ENCODE measurements at regions not wholly inside any gene's neighbourhood (a gene's known extent, or its start where the extent isn't known, plus 50 kb on each side); places are given as distances from the start of the nearest gene placed in this dataset.

DNA sequence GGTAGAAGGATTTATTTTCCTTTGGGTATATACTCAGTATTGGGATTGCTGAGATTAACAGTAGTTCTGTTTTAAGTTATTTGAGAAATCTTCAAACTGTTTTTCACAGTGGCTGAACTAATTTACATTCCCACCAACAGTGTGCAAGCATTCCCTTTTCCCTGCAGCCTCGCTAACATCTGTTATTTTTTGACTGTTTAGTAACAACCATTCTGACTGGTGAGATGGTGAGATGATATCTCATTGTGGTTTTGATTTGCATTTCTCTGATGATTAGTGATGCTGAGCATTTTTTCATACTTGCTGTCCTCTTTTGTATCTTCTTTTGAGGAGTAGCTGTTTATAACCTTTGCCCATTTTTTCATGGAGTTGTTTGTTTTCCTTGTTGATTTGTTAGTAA, 457.8 kb downstream of the TRAM1L1 start:
- TF ChIP-seq TAF1 (IDR thresholded peaks at IDR 0.05; ENCODE audit: low read depth, low read length) (no peak), POLR2A (IDR thresholded peaks at IDR 0.05; ENCODE audit: low read depth, low read length) (no peak)

All from GM12891 (cell line).